Activated CD8-positive, alpha-beta T cell treated with anti-CD3 and anti-CD28 coated beads, Interleukin-2, amount 10 ng/mL, durations not matched to agents 7 days and 5 days (primary cell): ENCODE measurements at regions not wholly inside any gene's neighbourhood (a gene's known extent, or its start where the extent isn't known, plus 50 kb on each side); places are given as distances from the start of the nearest gene placed in this dataset.
"Not testable (repeated sequence)": the region's sequence is repeated elsewhere in the genome, so short reads cannot be mapped to it uniquely, and the experiment has no call there.

Source experiments
- ATAC-seq: fragments of 150-1000 bp; cut with Tn5 transposase; one replicate; pipeline ENCODE4 v1.10.0; 2021; ENCODE audit warnings: moderate library complexity
- CTCF ChIA-PET: fragments of 350-600 bp; sonication (Branson Sonifier 250); formaldehyde crosslinking; loops from one replicate; lab custom pipeline; 2021; ENCODE audit warnings: antibody characterized with exemption; lab: Charles Lee
- POLR2A ChIA-PET: fragments of 350-600 bp; sonication (Branson Sonifier 250); formaldehyde crosslinking; loops from one replicate; lab custom pipeline; 2021; ENCODE audit warnings: antibody characterized with exemption; lab: Charles Lee
- DNase-seq: peaks from one replicate; pipeline ENCODE4 v3.0.0-alpha.2; 2020
- H3K27ac Mint-ChIP-seq: one replicate; pipeline ENCODE4 v1.8.0; 2021; ENCODE audit warnings: mild to moderate bottlenecking, mixed read lengths
- H3K27me3 Mint-ChIP-seq: one replicate; pipeline ENCODE4 v1.8.0; 2021; ENCODE audit warnings: low read depth, mixed read lengths
- H3K36me3 Mint-ChIP-seq: one replicate; pipeline ENCODE4 v1.8.0; 2021; ENCODE audit warnings: low read depth, mixed read lengths
- H3K4me1 Mint-ChIP-seq: one replicate; pipeline ENCODE4 v1.8.0; 2021; ENCODE audit warnings: low read depth, mixed read lengths
- H3K4me3 Mint-ChIP-seq: one replicate; pipeline ENCODE4 v1.8.0; 2021; ENCODE audit warnings: mild to moderate bottlenecking, mixed read lengths
- H3K9me3 Mint-ChIP-seq: one replicate; pipeline ENCODE4 v1.8.0; 2022; ENCODE audit warnings: mixed read lengths; ENCODE audit not compliant: insufficient read depth

DNA sequence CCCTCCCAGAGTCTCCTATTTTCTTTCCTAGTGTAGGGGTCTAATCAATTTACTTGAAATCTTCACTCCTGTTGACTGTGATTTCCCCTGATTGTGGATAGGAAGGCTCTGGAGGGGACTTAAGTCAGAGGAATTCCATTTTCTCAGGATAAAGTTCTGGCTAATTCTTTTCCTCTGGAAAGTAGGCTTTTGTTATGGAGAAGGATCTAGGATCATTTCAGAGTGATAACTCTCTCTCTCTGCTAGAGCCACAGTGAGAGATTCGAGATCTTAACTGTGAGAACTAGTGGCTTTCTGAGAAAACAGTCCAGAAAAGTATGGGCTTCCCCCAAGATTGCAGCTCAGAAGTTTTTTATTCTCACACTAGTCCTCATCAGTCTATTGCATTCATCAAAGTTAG lies 163.9 kb upstream of the TFPI start:
- DNase-seq, result no peak
- Mint-ChIP-seq H3K9me3 (no peaks in the 10 kb centered on the region), H3K4me1 (no peaks in the 10 kb centered on the region), H3K27me3 (no peaks in the 10 kb centered on the region), H3K27ac (no peak overlapping the region), H3K4me3 (no peak overlapping the region), H3K36me3 (no peaks in the 10 kb centered on the region)
- ChIA-PET CTCF (interaction anchor here (0.9 kb wide), 1 partner anchor 219 kb away, joined by 3 read pairs; no protein-coding TSS in a partner anchor), POLR2A (no interaction called here)
- no peak for ATAC-seq

- CTCF ChIA-PET, result no interaction called here
Measured at GRCh38 chr2:187719510-187719909, 165.3 kb upstream of the TFPI start.

GRCh38 chr2:187748958-187749357 lies 194.7 kb upstream of the TFPI start:
- ChIA-PET CTCF (interaction anchor here (1.3 kb wide), 1 partner anchor 249 kb away, joined by 3 read pairs; no protein-coding TSS in a partner anchor), POLR2A (no interaction called here)
- ATAC-seq (no peak), DNase-seq (no peak)
- no peaks in the 10 kb centered on the region for H3K27me3 Mint-ChIP-seq
- no peak overlapping the region for H3K4me3 Mint-ChIP-seq
- H3K36me3 Mint-ChIP-seq, result no peaks in the 10 kb centered on the region
- H3K9me3 Mint-ChIP-seq, result no peaks in the 10 kb centered on the region
- no peaks in the 10 kb centered on the region for H3K4me1 Mint-ChIP-seq
- no peak overlapping the region for H3K27ac Mint-ChIP-seq

More at GRCh38 chr2:187719510-187719909, 165.3 kb upstream of the TFPI start:
- DNase-seq (no peak), ATAC-seq (no peak)
- no peak overlapping the region for H3K4me3 Mint-ChIP-seq
- no peaks in the 10 kb centered on the region for H3K9me3 Mint-ChIP-seq
- H3K27me3 Mint-ChIP-seq, result no peaks in the 10 kb centered on the region
- POLR2A ChIA-PET, result no interaction called here
- no peaks in the 10 kb centered on the region for H3K4me1 Mint-ChIP-seq
- H3K27ac Mint-ChIP-seq, result no peak overlapping the region
- no peaks in the 10 kb centered on the region for H3K36me3 Mint-ChIP-seq

- ChIA-PET CTCF (no interaction called here), POLR2A (no interaction called here)
- DNase-seq (no peak), ATAC-seq (no peak)
- no peaks in the 10 kb centered on the region for H3K4me1 Mint-ChIP-seq
- no peak overlapping the region for H3K4me3 Mint-ChIP-seq
- H3K27ac Mint-ChIP-seq, result no peak overlapping the region
- H3K27me3 Mint-ChIP-seq, result no peaks in the 10 kb centered on the region
- H3K36me3 Mint-ChIP-seq, result no peaks in the 10 kb centered on the region
- H3K9me3 Mint-ChIP-seq, result no peaks in the 10 kb centered on the region
Measured at GRCh38 chr2:187749804-187750431, 195.7 kb upstream of the TFPI start.

DNA sequence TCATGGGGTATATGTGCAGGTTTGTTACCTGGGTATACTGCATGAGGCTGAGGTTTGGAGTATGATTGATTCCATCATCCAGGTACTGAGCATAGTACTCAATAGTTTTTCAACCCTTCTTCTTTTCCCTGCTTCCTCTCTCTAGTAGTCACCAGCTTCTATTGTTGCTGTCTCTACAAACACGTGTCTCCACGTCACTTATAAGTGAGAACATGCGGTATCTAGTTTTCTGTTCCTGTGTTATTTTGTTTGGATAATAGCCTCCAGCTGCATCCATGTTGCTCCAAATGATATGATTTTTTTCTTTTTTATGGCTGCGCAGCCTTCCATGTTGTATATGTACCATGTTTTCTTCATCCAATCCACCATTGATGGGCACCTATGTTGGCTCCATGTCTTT lies 214.8 kb upstream of the TFPI start:
- CTCF ChIA-PET, result no interaction called here
- no peaks in the 10 kb centered on the region for H3K27me3 Mint-ChIP-seq
- H3K9me3 Mint-ChIP-seq, result no peaks in the 10 kb centered on the region
- DNase-seq (no peak), ATAC-seq (no peak)
- H3K36me3 Mint-ChIP-seq, result no peaks in the 10 kb centered on the region
- H3K4me3 Mint-ChIP-seq, result no peak overlapping the region
- no peaks in the 10 kb centered on the region for H3K4me1 Mint-ChIP-seq
- POLR2A ChIA-PET, result no interaction called here
- no peak overlapping the region for H3K27ac Mint-ChIP-seq

DNA sequence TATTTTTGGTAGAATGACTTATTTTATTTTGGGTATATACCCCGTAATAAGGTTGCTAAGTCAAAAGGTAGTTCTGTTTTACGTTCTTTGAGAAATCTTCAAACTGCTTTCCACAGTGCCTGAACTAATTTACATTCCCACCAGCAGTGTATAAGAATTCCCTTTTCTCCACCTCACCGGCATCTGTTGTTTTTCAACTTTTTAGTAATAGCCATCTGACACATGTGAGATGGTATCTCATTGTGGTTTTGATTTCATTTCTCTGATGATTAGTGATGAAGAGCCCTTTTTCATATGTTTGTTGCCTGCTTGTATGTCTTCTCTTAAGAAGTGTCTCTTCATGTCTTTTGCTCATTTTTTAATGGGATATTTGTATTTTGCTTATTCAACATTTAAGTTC lies 215.2 kb upstream of the TFPI start:
- no peak overlapping the region for H3K4me3 Mint-ChIP-seq
- H3K27ac Mint-ChIP-seq, result no peak overlapping the region
- no peaks in the 10 kb centered on the region for H3K9me3 Mint-ChIP-seq
- no peaks in the 10 kb centered on the region for H3K4me1 Mint-ChIP-seq
- DNase-seq, result no peak
- H3K27me3 Mint-ChIP-seq, result no peaks in the 10 kb centered on the region
- no peak for ATAC-seq
- ChIA-PET POLR2A (no interaction called here), CTCF (no interaction called here)
- no peaks in the 10 kb centered on the region for H3K36me3 Mint-ChIP-seq

GRCh38 chr2:187774551-187775071 lies 220.4 kb upstream of the TFPI start:
- no peak for ATAC-seq

GRCh38 chr2:187775196-187775595 lies 221.0 kb upstream of the TFPI start:
- no peak overlapping the region for H3K4me3 Mint-ChIP-seq
- H3K27ac Mint-ChIP-seq, result no peak overlapping the region
- no peaks in the 10 kb centered on the region for H3K27me3 Mint-ChIP-seq
- peaks cover 3% of the 10 kb centered on the region for H3K9me3 Mint-ChIP-seq
- H3K36me3 Mint-ChIP-seq, result no peaks in the 10 kb centered on the region
- CTCF ChIA-PET, result no interaction called here
- no peaks in the 10 kb centered on the region for H3K4me1 Mint-ChIP-seq
- ATAC-seq, result no peak
- DNase-seq, result no peak
- POLR2A ChIA-PET, result no interaction called here

More at GRCh38 chr2:187774551-187775071, 220.4 kb upstream of the TFPI start:
- no peak overlapping the region for H3K27ac Mint-ChIP-seq
- ChIA-PET POLR2A (no interaction called here), CTCF (no interaction called here)
- peaks cover 3% of the 10 kb centered on the region for H3K9me3 Mint-ChIP-seq
- no peaks in the 10 kb centered on the region for H3K36me3 Mint-ChIP-seq
- DNase-seq, result no peak
- H3K27me3 Mint-ChIP-seq, result no peaks in the 10 kb centered on the region
- no peaks in the 10 kb centered on the region for H3K4me1 Mint-ChIP-seq
- no peak overlapping the region for H3K4me3 Mint-ChIP-seq

- DNase-seq (no peak), ATAC-seq (no peak)
- Mint-ChIP-seq H3K27ac (no peak overlapping the region), H3K27me3 (no peaks in the 10 kb centered on the region), H3K36me3 (no peaks in the 10 kb centered on the region), H3K4me1 (no peaks in the 10 kb centered on the region), H3K4me3 (no peak overlapping the region), H3K9me3 (peaks cover 3% of the 10 kb centered on the region)
- CTCF ChIA-PET, result no interaction called here
- POLR2A ChIA-PET, result no interaction called here
Measured at GRCh38 chr2:187775651-187776050, 221.4 kb upstream of the TFPI start.

- Mint-ChIP-seq H3K36me3 (no peaks in the 10 kb centered on the region), H3K27ac (no peak overlapping the region), H3K4me3 (no peak overlapping the region), H3K27me3 (no peaks in the 10 kb centered on the region), H3K9me3 (no peaks in the 10 kb centered on the region), H3K4me1 (no peaks in the 10 kb centered on the region)
- ATAC-seq, result no peak
- DNase-seq, result no peak
- ChIA-PET POLR2A (no interaction called here), CTCF (no interaction called here)
Measured at GRCh38 chr2:187782301-187782700, 228.1 kb upstream of the TFPI start.

DNA sequence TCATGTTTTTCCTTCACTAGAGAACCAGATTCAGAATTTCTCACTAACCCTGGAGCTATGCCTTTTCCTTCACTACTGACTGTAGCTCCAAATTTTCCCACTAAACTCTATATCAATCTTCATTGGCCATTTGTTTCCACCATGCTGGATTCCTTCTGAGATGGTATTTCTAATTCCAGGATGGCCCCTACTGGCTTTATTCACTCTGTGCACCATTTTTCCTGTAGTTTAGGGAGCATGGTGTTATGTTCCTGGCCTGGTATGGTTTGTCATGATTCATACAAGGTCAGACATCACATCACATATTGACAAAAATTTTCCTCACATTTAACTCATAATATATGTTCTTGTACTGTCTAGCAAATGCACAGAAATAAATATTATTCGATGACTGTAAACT lies 229.2 kb upstream of the TFPI start:
- POLR2A ChIA-PET, result no interaction called here
- Mint-ChIP-seq H3K27ac (no peak overlapping the region), H3K4me1 (no peaks in the 10 kb centered on the region), H3K27me3 (no peaks in the 10 kb centered on the region), H3K9me3 (no peaks in the 10 kb centered on the region), H3K36me3 (no peaks in the 10 kb centered on the region), H3K4me3 (no peak overlapping the region)
- CTCF ChIA-PET, result no interaction called here
- DNase-seq (no peak), ATAC-seq (no peak)

GRCh38 chr2:187784138-187784537 lies 229.9 kb upstream of the TFPI start:
- H3K9me3 Mint-ChIP-seq, H3K4me1 Mint-ChIP-seq, H3K27ac Mint-ChIP-seq, DNase-seq, H3K4me3 Mint-ChIP-seq, POLR2A ChIA-PET, ATAC-seq, H3K27me3 Mint-ChIP-seq, H3K36me3 Mint-ChIP-seq: not testable (repeated sequence)
- CTCF ChIA-PET, result interaction anchor here (0.5 kb wide), 1 partner anchor 284 kb away, joined by 3 read pairs; no protein-coding TSS in a partner anchor

DNA sequence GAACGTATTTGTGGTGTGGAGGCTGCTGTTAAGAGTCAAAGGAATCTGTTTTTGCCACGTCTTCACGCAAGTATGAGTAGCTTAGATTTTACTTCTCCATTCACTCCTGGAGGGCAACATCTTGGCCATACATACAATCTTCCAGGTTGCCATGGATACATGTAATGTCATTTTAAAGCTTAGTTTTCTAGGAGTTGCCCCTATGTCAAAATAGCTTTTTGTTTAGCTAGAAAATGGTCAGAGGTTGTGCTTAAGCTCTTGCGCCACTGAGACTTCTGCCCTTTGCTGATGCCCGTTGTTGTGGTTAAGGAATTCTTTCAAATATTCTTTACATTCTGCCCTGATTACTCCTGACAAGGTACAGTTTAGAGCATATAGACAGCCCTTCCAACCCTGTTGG lies 245.4 kb upstream of the TFPI start:
- CTCF ChIA-PET, result no interaction called here
- POLR2A ChIA-PET, result no interaction called here
- H3K4me3 Mint-ChIP-seq, result no peak overlapping the region
- DNase-seq (no peak), ATAC-seq (no peak)
- H3K9me3 Mint-ChIP-seq, result peaks cover 6% of the 10 kb centered on the region
- no peaks in the 10 kb centered on the region for H3K4me1 Mint-ChIP-seq
- no peaks in the 10 kb centered on the region for H3K27me3 Mint-ChIP-seq
- H3K36me3 Mint-ChIP-seq, result no peaks in the 10 kb centered on the region
- H3K27ac Mint-ChIP-seq, result no peak overlapping the region
